GM19351 (cell line): ENCODE measurements at regions not wholly inside any gene's neighbourhood (a gene's known extent, or its start where the extent isn't known, plus 50 kb on each side); places are given as distances from the start of the nearest gene placed in this dataset.

Experiments used
- ATAC-seq: cut with Tn5 transposase; IDR thresholded peaks from one replicate; pipeline ENCODE4 v1.9.1; 2021; ENCODE audit warnings: mild to moderate bottlenecking, moderate library complexity; ENCODE audit not compliant: unreplicated experiment

- no peak for ATAC-seq
Observed at GRCh38 chr15:98025237-98025636, 64.7 kb downstream of the ARRDC4 start.

- ATAC-seq, result no peak
Observed at GRCh38 chr15:98034731-98035130, 74.2 kb downstream of the ARRDC4 start.

GRCh38 chr15:98035134-98035533 lies 74.6 kb downstream of the ARRDC4 start:
- no peak for ATAC-seq

- no peak for ATAC-seq
Observed at GRCh38 chr15:98035577-98036010, 75.1 kb downstream of the ARRDC4 start.

GRCh38 chr15:98039596-98039995 lies 79.1 kb downstream of the ARRDC4 start:
- ATAC-seq, result no peak

GRCh38 chr15:98040146-98040545 lies 79.6 kb downstream of the ARRDC4 start:
- ATAC-seq, result no peak

GRCh38 chr15:98043160-98044014 lies 82.9 kb downstream of the ARRDC4 start:
- no peak for ATAC-seq

- ATAC-seq, result no peak
Observed at GRCh38 chr15:98051734-98052133, 91.2 kb downstream of the ARRDC4 start.

GRCh38 chr15:98057453-98057852 lies 97.0 kb downstream of the ARRDC4 start:
- ATAC-seq, result no peak

GRCh38 chr15:98062869-98063268 lies 102.4 kb downstream of the ARRDC4 start:
- ATAC-seq, result no peak

GRCh38 chr15:98063315-98063714 lies 102.8 kb downstream of the ARRDC4 start:
- no peak for ATAC-seq

- no peak for ATAC-seq
Observed at GRCh38 chr15:98063871-98064270, 103.4 kb downstream of the ARRDC4 start.

GRCh38 chr15:98067339-98067738 lies 106.8 kb downstream of the ARRDC4 start:
- ATAC-seq, result no peak

GRCh38 chr15:98069256-98069655 lies 108.8 kb downstream of the ARRDC4 start:
- no peak for ATAC-seq

- no peak for ATAC-seq
Observed at GRCh38 chr15:98070137-98070536, 109.6 kb downstream of the ARRDC4 start.

GRCh38 chr15:98071786-98072185 lies 111.3 kb downstream of the ARRDC4 start:
- no peak for ATAC-seq

- ATAC-seq, result no peak
Observed at GRCh38 chr15:98075441-98075840, 114.9 kb downstream of the ARRDC4 start.

- no peak for ATAC-seq
Observed at GRCh38 chr15:98076021-98076816, 115.7 kb downstream of the ARRDC4 start.

GRCh38 chr15:98077186-98077585 lies 116.7 kb downstream of the ARRDC4 start:
- ATAC-seq, result no peak

GRCh38 chr15:98080791-98081190 lies 120.3 kb downstream of the ARRDC4 start:
- no peak for ATAC-seq

GRCh38 chr15:98083203-98083910 lies 122.9 kb downstream of the ARRDC4 start:
- ATAC-seq, result no peak
